ENCODE measurements at regions not wholly inside any gene's neighbourhood (a gene's known extent, or its start where the extent isn't known, plus 50 kb on each side); places are given as distances from the start of the nearest gene placed in this dataset.

DNA sequence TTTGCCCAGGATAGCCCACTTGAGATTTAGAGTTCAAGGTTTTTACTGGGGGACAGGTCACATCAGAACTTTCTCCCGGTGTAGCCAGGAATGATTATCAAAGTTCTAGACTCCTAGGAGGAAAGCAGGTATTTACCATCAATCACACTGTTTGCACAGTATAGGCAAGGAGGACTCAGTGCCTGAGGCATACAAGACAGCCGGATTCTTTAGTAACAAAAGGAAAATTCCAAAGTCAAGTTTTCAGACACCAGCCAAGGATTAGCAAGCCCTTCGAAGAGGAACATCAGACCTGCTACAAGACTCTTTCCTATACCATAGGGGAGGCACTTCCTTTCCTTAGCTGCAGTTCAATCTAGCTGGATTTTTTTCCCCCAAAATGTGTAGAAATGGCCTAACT is 197.8 kb upstream of the USP25 start:
- Histone ChIP-seq H3K27me3 (ENCODE audit: control insufficient read depth, insufficient read depth, low read length) (no peaks in the 10 kb centered on the region), H3K4me3 (ENCODE audit: low read length in 3 of 3) (no peak overlapping the region), H3K9me3 (ENCODE audit: control insufficient read depth in 2 of 3, insufficient read depth in 1 of 3, low read length in 3 of 3) (no peaks in the 10 kb centered on the region), H3K9ac (ENCODE audit: low read length in 3 of 3) (no peak overlapping the region), H3K36me3 (ENCODE audit: control insufficient read depth in 2 of 3, insufficient read depth in 3 of 3, low read length in 3 of 3) (no peaks in the 10 kb centered on the region), H3K4me1 (ENCODE audit: control insufficient read depth in 2 of 3, insufficient read depth in 2 of 3, low read depth in 1 of 3, low read length in 3 of 3) (no peaks in the 10 kb centered on the region), H3K27ac (ENCODE audit: low read depth in 2 of 2, low read length in 2 of 2) (no peak overlapping the region)
- intact Hi-C loops (cut with DNase I), result no loop called here
- no peak for DNase-seq
- FAIRE-seq, result no peak
- TF ChIP-seq, protein P1, sequence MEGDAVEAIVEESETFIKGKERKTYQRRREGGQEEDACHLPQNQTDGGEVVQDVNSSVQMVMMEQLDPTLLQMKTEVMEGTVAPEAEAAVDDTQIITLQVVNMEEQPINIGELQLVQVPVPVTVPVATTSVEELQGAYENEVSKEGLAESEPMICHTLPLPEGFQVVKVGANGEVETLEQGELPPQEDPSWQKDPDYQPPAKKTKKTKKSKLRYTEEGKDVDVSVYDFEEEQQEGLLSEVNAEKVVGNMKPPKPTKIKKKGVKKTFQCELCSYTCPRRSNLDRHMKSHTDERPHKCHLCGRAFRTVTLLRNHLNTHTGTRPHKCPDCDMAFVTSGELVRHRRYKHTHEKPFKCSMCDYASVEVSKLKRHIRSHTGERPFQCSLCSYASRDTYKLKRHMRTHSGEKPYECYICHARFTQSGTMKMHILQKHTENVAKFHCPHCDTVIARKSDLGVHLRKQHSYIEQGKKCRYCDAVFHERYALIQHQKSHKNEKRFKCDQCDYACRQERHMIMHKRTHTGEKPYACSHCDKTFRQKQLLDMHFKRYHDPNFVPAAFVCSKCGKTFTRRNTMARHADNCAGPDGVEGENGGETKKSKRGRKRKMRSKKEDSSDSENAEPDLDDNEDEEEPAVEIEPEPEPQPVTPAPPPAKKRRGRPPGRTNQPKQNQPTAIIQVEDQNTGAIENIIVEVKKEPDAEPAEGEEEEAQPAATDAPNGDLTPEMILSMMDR (IDR thresholded peaks at IDR 0.05; ENCODE audit: borderline replicate concordance, extremely low read depth, insufficient read depth), result no peak

- FAIRE-seq, result no peak
- no peak overlapping the region for H3K4me3 ChIP-seq (ENCODE audit: low read length in 3 of 3)
- no peaks in the 10 kb centered on the region for H3K4me1 ChIP-seq (ENCODE audit: control insufficient read depth in 2 of 3, insufficient read depth in 2 of 3, low read depth in 1 of 3, low read length in 3 of 3)
- no peak overlapping the region for H3K9ac ChIP-seq (ENCODE audit: low read length in 3 of 3)
- intact Hi-C loops (cut with DNase I), result no loop called here
- TF ChIP-seq, protein P1 (IDR thresholded peaks at IDR 0.05; ENCODE audit: borderline replicate concordance, extremely low read depth, insufficient read depth), result no peak
- no peaks in the 10 kb centered on the region for H3K9me3 ChIP-seq (ENCODE audit: control insufficient read depth in 2 of 3, insufficient read depth in 1 of 3, low read length in 3 of 3)
- H3K27me3 ChIP-seq (ENCODE audit: control insufficient read depth, insufficient read depth, low read length), result no peaks in the 10 kb centered on the region
- no peak for DNase-seq
- no peak overlapping the region for H3K27ac ChIP-seq (ENCODE audit: low read depth in 2 of 2, low read length in 2 of 2)
- no peaks in the 10 kb centered on the region for H3K36me3 ChIP-seq (ENCODE audit: control insufficient read depth in 2 of 3, insufficient read depth in 3 of 3, low read length in 3 of 3)
Measured at GRCh38 chr21:15533618-15534017, 196.2 kb upstream of the USP25 start.

DNA sequence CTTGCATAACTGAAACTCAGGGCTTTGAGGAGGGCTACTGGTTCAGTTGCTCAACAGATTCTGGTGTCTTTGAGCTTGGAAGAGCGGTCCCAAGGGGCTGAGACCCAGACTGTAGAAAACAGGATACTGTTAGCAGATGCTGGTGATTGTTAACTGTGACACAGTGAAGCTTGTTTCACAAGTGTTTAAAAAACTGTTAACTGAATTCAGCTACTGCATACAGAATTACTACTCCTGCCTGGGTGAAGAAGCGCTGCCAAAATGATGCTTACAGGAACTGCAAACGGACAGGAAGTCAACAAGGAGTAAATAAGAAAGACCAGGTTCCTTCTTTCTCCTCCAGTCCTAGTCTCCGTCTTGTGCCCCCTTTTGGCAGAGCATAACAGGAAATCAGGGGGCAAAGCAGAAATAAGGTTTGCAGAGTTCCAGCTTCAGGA is 195.3 kb upstream of the USP25 start:
- FAIRE-seq (no peak), DNase-seq (no peak)
- Histone ChIP-seq H3K9ac (ENCODE audit: low read length in 3 of 3) (no peak overlapping the region), H3K27ac (ENCODE audit: low read depth in 2 of 2, low read length in 2 of 2) (no peak overlapping the region), H3K27me3 (ENCODE audit: control insufficient read depth, insufficient read depth, low read length) (no peaks in the 10 kb centered on the region), H3K4me1 (ENCODE audit: control insufficient read depth in 2 of 3, insufficient read depth in 2 of 3, low read depth in 1 of 3, low read length in 3 of 3) (no peaks in the 10 kb centered on the region), H3K9me3 (ENCODE audit: control insufficient read depth in 2 of 3, insufficient read depth in 1 of 3, low read length in 3 of 3) (no peaks in the 10 kb centered on the region), H3K4me3 (ENCODE audit: low read length in 3 of 3) (no peak overlapping the region), H3K36me3 (ENCODE audit: control insufficient read depth in 2 of 3, insufficient read depth in 3 of 3, low read length in 3 of 3) (no peaks in the 10 kb centered on the region)
- TF ChIP-seq, protein P1 (IDR thresholded peaks at IDR 0.05; ENCODE audit: borderline replicate concordance, extremely low read depth, insufficient read depth), result no peak
- intact Hi-C loops (cut with DNase I), result no loop called here

GRCh38 chr21:15539376-15539775 is 190.4 kb upstream of the USP25 start:
- Histone ChIP-seq H3K4me3 (ENCODE audit: low read length in 3 of 3) (no peak overlapping the region), H3K36me3 (ENCODE audit: control insufficient read depth in 2 of 3, insufficient read depth in 3 of 3, low read length in 3 of 3) (no peaks in the 10 kb centered on the region), H3K9ac (ENCODE audit: low read length in 3 of 3) (no peak overlapping the region), H3K27ac (ENCODE audit: low read depth in 2 of 2, low read length in 2 of 2) (no peak overlapping the region), H3K9me3 (ENCODE audit: control insufficient read depth in 2 of 3, insufficient read depth in 1 of 3, low read length in 3 of 3) (no peaks in the 10 kb centered on the region), H3K4me1 (ENCODE audit: control insufficient read depth in 2 of 3, insufficient read depth in 2 of 3, low read depth in 1 of 3, low read length in 3 of 3) (no peaks in the 10 kb centered on the region), H3K27me3 (ENCODE audit: control insufficient read depth, insufficient read depth, low read length) (no peaks in the 10 kb centered on the region)
- FAIRE-seq (no peak), DNase-seq (peak in 1 of 5 donors; percentile 13)
- intact Hi-C loops (cut with DNase I), result no loop called here
- TF ChIP-seq, protein P1 (IDR thresholded peaks at IDR 0.05; ENCODE audit: borderline replicate concordance, extremely low read depth, insufficient read depth), result no peak

All from kidney (tissue), 13 donors.